ENCODE measurements at regions not wholly inside any gene's neighbourhood (a gene's known extent, or its start where the extent isn't known, plus 50 kb on each side); places are given as distances from the start of the nearest gene placed in this dataset.

DNA sequence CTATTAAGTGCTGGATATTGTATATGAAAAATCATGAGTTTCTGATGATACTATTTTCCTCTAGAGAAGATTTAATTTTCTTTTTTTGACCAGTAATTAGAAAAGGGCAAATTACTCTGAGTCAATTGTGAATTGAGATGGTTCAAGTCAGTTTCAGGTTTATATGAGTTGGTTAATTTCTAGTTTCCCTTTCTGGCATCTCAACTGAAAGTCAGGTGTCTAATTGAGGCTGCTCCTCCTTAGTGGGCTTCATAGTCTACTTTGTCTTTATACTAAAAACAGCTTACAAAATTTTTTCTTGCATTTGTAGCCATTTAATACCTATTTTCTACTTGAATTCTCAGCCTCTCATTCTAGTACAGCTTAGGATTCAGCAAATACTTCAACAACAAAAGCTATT lies 387.3 kb downstream of the RPS6KC1 start:
- TF ChIP-seq CTCF (conservative IDR thresholded peaks at IDR 0.05; ENCODE audit: low read length) (no peak), EZH2phosphoT487 (IDR thresholded peaks at IDR 0.05; ENCODE audit: borderline replicate concordance, low read depth, low read length) (no peak)
